BLaER1 treated with 17β-estradiol and CSF1 and Interleukin-3, amounts not matched to agents 10 nM and 100 nM (cell line): ENCODE measurements at regions not wholly inside any gene's neighbourhood (a gene's known extent, or its start where the extent isn't known, plus 50 kb on each side); places are given as distances from the start of the nearest gene placed in this dataset.

Source experiments
- H3K27ac ChIP-seq, 11 experiments: shearing (Covaris generic); formaldehyde crosslinking; 2 replicates each; pipeline ENCODE4 v1.8.1; 2022
- H3K27me3 ChIP-seq, 11 experiments: shearing (Covaris generic); formaldehyde crosslinking; 2 replicates each; pipeline ENCODE4 v1.8.1; 2022
- H3K36me3 ChIP-seq, 11 experiments: shearing (Covaris generic); formaldehyde crosslinking; 2 replicates each; pipeline ENCODE4 v1.8.1; 2022
- H3K4me1 ChIP-seq, 10 experiments: shearing (Covaris generic); formaldehyde crosslinking; 2 replicates each; pipeline ENCODE4 v1.8.1; 2022
- H3K4me2 ChIP-seq, 11 experiments: shearing (Covaris generic); formaldehyde crosslinking; 2 replicates each; pipeline ENCODE4 v1.8.1; 2022
- H3K4me3 ChIP-seq, 10 experiments: shearing (Covaris generic); formaldehyde crosslinking; 2 replicates each; pipeline ENCODE4 v1.8.1; 2022
- H3K9ac ChIP-seq, 11 experiments: shearing (Covaris generic); formaldehyde crosslinking; 2 replicates each; pipeline ENCODE4 v1.8.1; 2022
- H3K9me3 ChIP-seq, 11 experiments: shearing (Covaris generic); formaldehyde crosslinking; replicated peaks in 1 of 11; 2 replicates each; pipeline ENCODE4 v1.8.1; 2022
- H4K20me1 ChIP-seq, 11 experiments: shearing (Covaris generic); formaldehyde crosslinking; 2 replicates each; pipeline ENCODE4 v1.8.1; 2022
- Cebpa-rat ChIP-seq, 11 experiments: shearing (Covaris generic); IDR thresholded peaks; 2 replicates each; pipeline ENCODE4 v1.8.1; 2022

DNA sequence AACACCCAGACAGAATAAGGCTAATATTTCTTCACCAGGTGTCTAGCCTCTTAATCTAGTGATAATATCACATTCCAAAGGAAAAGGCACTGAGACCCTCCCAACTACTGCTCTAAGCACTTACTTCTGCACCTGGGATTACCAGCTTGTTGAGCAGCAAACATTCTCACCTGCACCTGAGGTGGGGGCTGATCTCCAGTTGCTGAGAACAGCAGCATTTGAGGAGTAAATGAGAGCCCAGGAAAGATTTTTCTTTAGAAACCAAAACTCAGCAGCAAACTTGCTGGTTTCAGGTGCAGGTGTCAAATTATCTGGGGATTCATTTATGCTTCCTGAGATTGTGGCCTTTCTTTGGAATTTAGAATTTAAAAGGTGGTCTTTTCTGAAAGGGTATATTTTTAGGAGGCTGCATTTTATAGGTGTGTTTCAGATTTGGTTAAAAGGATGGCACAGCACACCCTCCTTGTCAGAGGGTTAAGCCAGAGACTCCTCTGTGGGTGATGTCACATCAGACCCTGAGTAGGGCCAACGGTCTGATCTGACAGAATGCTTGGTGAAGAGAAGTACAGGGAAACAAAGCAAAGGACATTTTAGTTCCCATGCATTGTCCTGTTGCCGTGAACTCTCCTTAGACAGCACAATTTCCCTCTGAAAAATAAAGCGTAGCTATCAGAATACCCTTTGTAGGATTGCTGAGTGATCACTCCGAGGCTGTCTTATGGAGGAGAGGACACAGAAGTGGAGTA, 411.0 kb upstream of the ATP11B start:
- H3K36me3 ChIP-seq = no peaks in the 10 kb centered on the region
- no peaks in the 10 kb centered on the region for H4K20me1 ChIP-seq
- no peak for TF ChIP-seq Cebpa-rat (IDR thresholded peaks at IDR 0.05)
- no peaks in the 10 kb centered on the region for H3K27me3 ChIP-seq
- no peaks in the 10 kb centered on the region for H3K9me3 ChIP-seq
- H3K9ac ChIP-seq = no peak overlapping the region
- H3K4me1 ChIP-seq = peaks cover 0 to 4% (median 0%) of the 10 kb centered on the region in 10 experiments; a peak in 1 of 20 replicates
- H3K4me3 ChIP-seq = no peak overlapping the region
- H3K4me2 ChIP-seq = no peak overlapping the region
- no peak overlapping the region for H3K27ac ChIP-seq

DNA sequence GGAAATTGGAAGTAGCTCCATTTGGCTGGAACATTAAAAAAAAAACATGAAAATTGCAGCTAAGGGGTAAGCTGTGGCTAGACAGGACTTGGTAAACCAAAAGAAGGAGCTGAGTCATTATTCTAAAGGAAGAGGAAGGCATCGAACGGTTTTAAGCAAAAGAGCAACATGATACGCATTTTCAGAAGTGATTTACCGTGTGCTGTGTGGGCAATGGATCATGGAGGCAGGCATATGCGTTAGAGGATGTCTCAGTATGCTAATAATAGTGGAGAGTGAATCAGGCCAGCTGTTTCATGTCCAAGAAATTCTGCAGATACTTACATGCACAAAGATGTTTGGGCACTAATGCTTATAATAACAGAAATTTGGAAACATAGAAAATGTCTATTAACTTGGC, 409.1 kb upstream of the ATP11B start:
- TF ChIP-seq Cebpa-rat (IDR thresholded peaks at IDR 0.05) = no peak
- Histone ChIP-seq H3K4me3 (no peak overlapping the region), H3K27ac (no peak overlapping the region), H3K9ac (no peak overlapping the region), H3K9me3 (no peaks in the 10 kb centered on the region), H4K20me1 (no peaks in the 10 kb centered on the region), H3K4me1 (peaks cover 0 to 4% (median 0%) of the 10 kb centered on the region in 10 experiments; a peak in 1 of 20 replicates), H3K27me3 (no peaks in the 10 kb centered on the region), H3K36me3 (no peaks in the 10 kb centered on the region), H3K4me2 (peak overlapping the region in 1 of 11 experiments; percentile 5; a peak in 1 of 22 replicates)

DNA sequence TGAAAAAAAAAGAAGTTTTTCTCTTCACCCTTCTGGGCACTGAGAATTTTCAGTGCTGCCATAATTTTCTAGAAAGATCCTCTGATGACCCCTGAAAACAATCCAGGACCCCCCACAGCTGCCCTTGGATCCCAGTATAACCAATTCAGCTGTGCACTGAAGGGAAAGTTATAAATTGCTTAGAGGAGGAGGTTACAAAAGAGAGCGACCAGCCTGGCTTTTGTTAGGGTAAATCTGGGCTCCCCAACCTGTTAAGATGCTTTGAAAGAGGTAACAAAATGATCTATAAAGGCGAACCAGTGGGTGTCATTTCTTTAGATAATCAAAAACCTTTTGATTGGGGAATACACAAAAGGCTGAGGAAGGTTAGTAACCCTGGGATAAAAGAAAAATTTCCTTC, 407.9 kb upstream of the ATP11B start:
- Histone ChIP-seq H3K4me3 (no peak overlapping the region), H3K36me3 (no peaks in the 10 kb centered on the region), H3K4me2 (no peak overlapping the region), H4K20me1 (no peaks in the 10 kb centered on the region), H3K27me3 (no peaks in the 10 kb centered on the region), H3K9me3 (no peaks in the 10 kb centered on the region), H3K27ac (no peak overlapping the region), H3K4me1 (peaks cover 0 to 4% (median 0%) of the 10 kb centered on the region in 10 experiments; a peak in 1 of 20 replicates), H3K9ac (no peak overlapping the region)
- TF ChIP-seq Cebpa-rat (IDR thresholded peaks at IDR 0.05) = no peak

DNA sequence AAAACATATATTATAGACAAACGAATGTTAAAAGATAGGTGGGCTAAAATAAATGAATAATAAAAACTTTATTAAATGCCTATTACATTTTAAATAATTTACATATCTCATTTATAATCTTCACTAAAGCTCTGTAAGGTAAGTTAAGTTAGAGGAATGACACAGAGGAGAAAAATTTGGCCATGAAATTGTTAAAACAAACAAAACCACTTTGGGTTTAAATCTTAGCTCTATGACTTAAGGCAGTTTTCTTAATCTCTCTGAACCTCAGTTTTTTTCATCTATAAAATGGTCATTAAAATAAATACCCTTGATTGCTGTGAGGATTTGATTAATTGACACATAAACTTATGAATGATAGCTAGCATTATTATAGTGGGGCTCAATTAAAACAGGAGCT, 404.8 kb upstream of the ATP11B start:
- TF ChIP-seq Cebpa-rat (IDR thresholded peaks at IDR 0.05) = no peak
- peaks cover 0 to 4% (median 0%) of the 10 kb centered on the region in 10 experiments; a peak in 1 of 20 replicates for H3K4me1 ChIP-seq
- no peak overlapping the region for H3K27ac ChIP-seq
- H3K4me2 ChIP-seq = no peak overlapping the region
- H3K9me3 ChIP-seq = no peaks in the 10 kb centered on the region
- H3K9ac ChIP-seq = no peak overlapping the region
- H3K36me3 ChIP-seq = no peaks in the 10 kb centered on the region
- no peaks in the 10 kb centered on the region for H4K20me1 ChIP-seq
- no peaks in the 10 kb centered on the region for H3K27me3 ChIP-seq
- no peak overlapping the region for H3K4me3 ChIP-seq

DNA sequence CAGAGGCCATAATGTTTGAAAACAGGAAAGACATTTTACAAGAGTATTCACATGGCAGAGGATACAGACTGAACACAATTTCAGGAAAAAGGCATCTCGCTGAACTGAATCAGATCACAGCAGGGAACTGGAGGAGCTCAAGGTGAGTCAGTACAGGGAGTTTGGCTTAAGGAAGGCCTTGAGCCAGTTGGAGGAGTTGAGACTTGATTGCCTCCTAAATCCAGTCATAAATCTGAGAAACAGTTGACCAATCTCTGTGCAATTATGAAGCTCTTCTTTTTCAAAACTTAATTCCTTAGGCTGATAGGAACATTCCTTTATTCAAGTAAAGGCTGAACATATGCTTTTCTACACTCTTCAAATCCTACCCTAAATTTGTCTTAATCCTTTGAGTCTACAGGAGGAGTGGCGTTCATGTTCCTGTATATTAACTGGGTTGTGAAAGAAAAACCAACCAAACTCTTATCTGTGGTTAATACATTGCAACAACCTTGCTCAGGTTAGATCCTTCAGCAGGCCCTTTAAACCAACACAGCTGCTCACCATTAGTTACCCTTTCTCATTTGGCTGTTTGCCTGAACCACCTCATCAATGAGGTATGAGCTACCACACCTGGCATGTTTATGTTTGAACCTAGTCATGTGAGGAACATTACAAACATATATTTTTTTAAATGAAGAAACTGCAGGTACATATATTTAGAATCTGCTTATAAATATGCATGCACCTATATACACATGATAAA, 404.1 kb upstream of the ATP11B start:
- Histone ChIP-seq H3K27ac (no peak overlapping the region), H4K20me1 (no peaks in the 10 kb centered on the region), H3K4me3 (no peak overlapping the region), H3K9me3 (no peaks in the 10 kb centered on the region), H3K4me2 (no peak overlapping the region), H3K4me1 (peaks cover 0 to under 1% (median 0%) of the 10 kb centered on the region in 10 experiments; a peak in 1 of 20 replicates), H3K9ac (no peak overlapping the region), H3K27me3 (no peaks in the 10 kb centered on the region), H3K36me3 (no peaks in the 10 kb centered on the region)
- no peak for TF ChIP-seq Cebpa-rat (IDR thresholded peaks at IDR 0.05)

DNA sequence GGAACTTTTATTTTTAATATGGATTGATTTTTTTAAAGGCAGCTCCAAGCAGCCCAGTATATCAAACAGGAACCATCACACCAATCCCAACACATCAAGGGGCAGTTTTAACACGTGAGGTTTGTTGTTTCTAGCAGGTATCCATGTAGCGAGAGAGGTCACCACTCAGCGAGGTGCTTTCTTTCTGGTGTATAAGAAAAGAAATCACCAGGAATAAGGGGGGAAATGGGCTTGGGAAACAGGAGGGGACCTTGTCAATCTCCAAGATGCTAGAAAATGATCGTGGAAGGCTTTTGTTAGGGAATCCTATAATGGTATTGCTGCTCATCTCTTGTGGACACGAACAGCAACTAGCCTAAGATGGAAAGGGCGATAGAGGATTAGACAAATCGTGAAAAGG, 402.9 kb upstream of the ATP11B start:
- no peak for TF ChIP-seq Cebpa-rat (IDR thresholded peaks at IDR 0.05)
- no peaks in the 10 kb centered on the region for H3K9me3 ChIP-seq
- no peak overlapping the region for H3K9ac ChIP-seq
- no peak overlapping the region for H3K27ac ChIP-seq
- no peaks in the 10 kb centered on the region for H4K20me1 ChIP-seq
- no peaks in the 10 kb centered on the region for H3K27me3 ChIP-seq
- H3K4me2 ChIP-seq = no peak overlapping the region
- H3K4me1 ChIP-seq = no peaks in the 10 kb centered on the region
- H3K36me3 ChIP-seq = no peaks in the 10 kb centered on the region
- H3K4me3 ChIP-seq = no peak overlapping the region

DNA sequence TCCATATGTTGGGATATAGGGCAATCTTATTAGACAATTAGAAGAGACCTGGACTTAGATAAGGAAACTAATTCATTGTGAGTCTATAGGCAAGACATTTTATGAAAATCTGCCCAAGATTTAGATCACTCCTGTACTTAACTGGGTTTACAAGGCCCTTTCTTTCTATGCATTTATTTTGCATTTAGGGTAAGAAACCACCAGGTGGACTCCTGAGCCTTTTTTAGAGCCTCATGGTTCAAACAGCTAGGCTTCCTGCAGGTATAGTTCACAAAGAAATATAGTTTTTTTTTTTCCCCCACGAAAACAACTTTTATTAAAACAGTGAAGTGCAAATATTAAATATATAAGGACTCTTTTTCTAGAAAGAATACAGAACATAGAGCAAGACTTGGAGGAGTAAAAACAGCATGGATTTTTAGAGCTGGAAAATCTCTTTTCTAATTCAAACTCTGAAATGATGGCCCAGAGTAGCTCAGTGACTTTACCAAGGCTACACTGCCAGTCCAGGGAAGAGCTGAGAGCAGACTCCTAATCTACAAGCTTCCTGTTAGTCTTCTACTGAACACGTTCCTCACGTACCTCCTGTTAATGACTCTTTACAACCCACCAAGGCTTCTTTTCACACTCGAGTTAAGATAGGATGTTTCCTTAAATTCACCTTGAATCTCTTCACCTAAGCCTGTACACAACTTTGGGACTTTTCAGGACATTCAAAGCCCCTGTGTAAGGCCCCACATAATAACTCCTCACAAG, 400.9 kb upstream of the ATP11B start:
- H3K9me3 ChIP-seq = no peaks in the 10 kb centered on the region
- H3K4me3 ChIP-seq = no peak overlapping the region
- H3K27me3 ChIP-seq = no peaks in the 10 kb centered on the region
- H3K4me2 ChIP-seq = no peak overlapping the region
- H3K27ac ChIP-seq = no peak overlapping the region
- no peaks in the 10 kb centered on the region for H3K4me1 ChIP-seq
- H3K36me3 ChIP-seq = no peaks in the 10 kb centered on the region
- H4K20me1 ChIP-seq = no peaks in the 10 kb centered on the region
- H3K9ac ChIP-seq = no peak overlapping the region
- TF ChIP-seq Cebpa-rat (IDR thresholded peaks at IDR 0.05) = no peak

DNA sequence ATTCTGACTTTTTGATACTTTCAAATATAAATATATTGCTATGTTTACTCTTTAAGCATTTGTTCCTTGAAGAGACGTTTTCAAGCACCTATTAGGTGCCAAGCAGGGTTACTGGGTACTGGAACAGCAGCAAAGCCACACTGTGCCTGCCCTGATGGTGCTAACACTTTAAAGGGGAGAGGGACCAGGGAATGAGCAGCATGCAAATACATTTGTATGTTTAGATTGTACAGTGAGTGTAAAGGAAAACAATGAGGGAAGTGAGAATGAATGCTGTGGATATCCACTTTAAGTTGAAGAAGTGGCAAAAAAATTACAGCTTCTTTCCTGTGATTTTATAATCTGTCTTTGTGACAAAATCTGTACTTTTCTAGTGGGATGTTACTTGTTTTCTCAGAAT, 400.2 kb upstream of the ATP11B start:
- Histone ChIP-seq H3K27me3 (no peaks in the 10 kb centered on the region), H3K36me3 (no peaks in the 10 kb centered on the region), H3K9me3 (no peaks in the 10 kb centered on the region), H4K20me1 (no peaks in the 10 kb centered on the region), H3K9ac (no peak overlapping the region), H3K27ac (no peak overlapping the region), H3K4me1 (no peaks in the 10 kb centered on the region), H3K4me2 (no peak overlapping the region), H3K4me3 (no peak overlapping the region)
- TF ChIP-seq Cebpa-rat (IDR thresholded peaks at IDR 0.05) = no peak

DNA sequence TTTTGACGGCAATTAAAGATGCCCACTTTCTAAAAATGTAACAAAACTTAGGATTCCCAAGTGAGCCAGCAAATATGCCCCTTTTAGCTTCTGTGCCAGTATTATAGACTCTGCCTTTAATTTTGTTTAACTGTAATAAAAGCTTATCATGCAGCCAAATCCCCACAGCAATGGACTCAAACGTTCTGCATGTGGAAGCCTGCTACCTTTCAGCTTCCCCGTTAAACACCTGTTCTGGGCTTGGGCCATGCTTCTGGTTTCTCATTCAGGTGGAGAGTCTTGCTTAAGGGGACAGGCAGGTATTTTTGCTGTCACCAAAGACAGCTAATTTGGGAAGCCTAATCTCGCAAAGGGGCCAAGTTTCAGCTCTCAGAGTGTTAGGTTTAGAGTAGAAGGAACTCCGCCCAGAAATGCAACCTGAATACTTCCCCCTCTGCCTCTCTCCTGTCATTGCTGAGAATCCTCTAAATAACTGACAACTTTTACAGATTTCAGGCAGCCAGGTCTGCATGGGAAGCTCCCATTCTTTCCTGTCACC, 399.4 kb upstream of the ATP11B start:
- Histone ChIP-seq H3K4me2 (no peak overlapping the region), H3K36me3 (no peaks in the 10 kb centered on the region), H3K9me3 (no peaks in the 10 kb centered on the region), H4K20me1 (no peaks in the 10 kb centered on the region), H3K4me1 (no peaks in the 10 kb centered on the region), H3K27me3 (no peaks in the 10 kb centered on the region), H3K27ac (no peak overlapping the region), H3K4me3 (no peak overlapping the region), H3K9ac (no peak overlapping the region)
- no peak for TF ChIP-seq Cebpa-rat (IDR thresholded peaks at IDR 0.05)
